Neural cell (in vitro differentiated cells): ENCODE measurements at regions not wholly inside any gene's neighbourhood (a gene's known extent, or its start where the extent isn't known, plus 50 kb on each side); places are given as distances from the start of the nearest gene placed in this dataset.

ENCODE experiments used
- H2AFZ ChIP-seq: fragments of 200-600, 300-800 bp; sonication (generic), shearing (Covaris generic); 2 replicates; pipeline ENCODE4 v1.6.0; 2014; ENCODE audit warnings: low read depth, mild to moderate bottlenecking, antibody characterized with exemption, low read length, moderate library complexity
- H3F3A ChIP-seq: fragments of 200-600 bp; shearing (Covaris generic); 2 replicates; pipeline ENCODE4 v1.6.1; 2016; ENCODE audit warnings: mild to moderate bottlenecking, moderate library complexity, mixed read lengths, antibody characterized with exemption, low read length; ENCODE audit not compliant: insufficient read depth, poor library complexity, severe bottlenecking
- H3K27ac ChIP-seq: fragments of 200-600, 300-800 bp; sonication (generic), shearing (Covaris generic); 2 replicates; pipeline ENCODE4 v1.5.1; 2014; ENCODE audit warnings: mild to moderate bottlenecking, low read length, moderate library complexity
- H3K27me3 ChIP-seq: fragments of 300-800, 200-600 bp; sonication (generic), shearing (Covaris generic); 2 replicates; pipeline ENCODE4 v1.6.0; 2014; ENCODE audit warnings: mild to moderate bottlenecking, low read depth, low read length, moderate library complexity; ENCODE audit not compliant: insufficient read depth
- H3K36me3 ChIP-seq: fragments of 300-800, 200-600 bp; sonication (generic), shearing (Covaris generic); 2 replicates; pipeline ENCODE4 v1.5.1; 2014; ENCODE audit warnings: mild to moderate bottlenecking, antibody characterized with exemption, low read length, moderate library complexity; ENCODE audit not compliant: insufficient read depth
- H3K4me2 ChIP-seq: fragments of 300-800, 200-600 bp; sonication (generic), shearing (Covaris generic); 2 replicates; pipeline ENCODE4 v1.6.0; 2014; ENCODE audit warnings: mild to moderate bottlenecking, low read length
- H3K4me3 ChIP-seq: fragments of 300-800, 200-600 bp; sonication (generic), shearing (Covaris generic); 2 replicates; pipeline ENCODE4 v1.5.1; 2014; ENCODE audit warnings: mild to moderate bottlenecking, low read length, moderate library complexity
- H3K79me2 ChIP-seq: fragments of 200-600 bp; shearing (Covaris generic); replicated peaks from 2 replicates; pipeline ENCODE4 v1.6.0; 2014; ENCODE audit warnings: mild to moderate bottlenecking, low read length, moderate library complexity; ENCODE audit not compliant: insufficient read depth
- H3K9ac ChIP-seq: fragments of 300-800, 200-600 bp; sonication (generic), shearing (Covaris generic); 2 replicates; pipeline ENCODE4 v1.6.1; 2016; ENCODE audit warnings: mild to moderate bottlenecking, low read length, mixed read lengths
- H3K9me2 ChIP-seq: fragments of 200-600 bp; shearing (Covaris generic); 2 replicates; pipeline ENCODE4 v1.6.1; 2016; ENCODE audit warnings: mild to moderate bottlenecking, low read length, mixed read lengths; ENCODE audit not compliant: insufficient read depth
- H3K9me3 ChIP-seq: fragments of 200-600, 300-800 bp; sonication (generic), shearing (Covaris generic); 2 replicates; pipeline ENCODE4 v1.6.1; 2016; ENCODE audit warnings: mild to moderate bottlenecking, mixed run types, low read length, moderate library complexity, mixed read lengths
- H4K20me1 ChIP-seq: fragments of 200-600 bp; shearing (Covaris generic); 2 replicates; pipeline ENCODE4 v1.6.1; 2016; ENCODE audit warnings: mild to moderate bottlenecking, mixed run types; ENCODE audit not compliant: insufficient read depth
- EP300 ChIP-seq: fragments of 450-650 bp; conservative IDR thresholded peaks from 2 replicates; pipeline ENCODE4 v1.6.1; 2014; ENCODE audit warnings: antibody characterized with exemption, mild to moderate bottlenecking, moderate library complexity; ENCODE audit not compliant: poor library complexity, severe bottlenecking
- EZH2 ChIP-seq: fragments of 200-600, 300-800 bp; shearing (Covaris generic), sonication (generic); IDR thresholded peaks from 2 replicates; pipeline ENCODE4 v1.6.1; 2014; ENCODE audit warnings: antibody characterized with exemption, low read length, borderline replicate concordance, mild to moderate bottlenecking; ENCODE audit not compliant: insufficient read depth, poor library complexity, severe bottlenecking
- MXI1 ChIP-seq: fragments of 450-650 bp; conservative IDR thresholded peaks from 2 replicates; pipeline ENCODE4 v1.6.1; 2014; ENCODE audit warnings: antibody characterized with exemption, mild to moderate bottlenecking; ENCODE audit not compliant: poor library complexity, severe bottlenecking
- POLR2AphosphoS5 ChIP-seq: IDR thresholded peaks from 2 replicates; pipeline ENCODE4 v1.6.1; 2012
- RAD21 ChIP-seq: fragments of 450-650 bp; conservative IDR thresholded peaks from 2 replicates; pipeline ENCODE4 v1.6.1; 2014; ENCODE audit warnings: antibody characterized with exemption, mild to moderate bottlenecking, moderate library complexity
- SMC3 ChIP-seq: fragments of 450-650 bp; conservative IDR thresholded peaks from 2 replicates; pipeline ENCODE4 v1.6.1; 2014; ENCODE audit warnings: antibody characterized with exemption, mild to moderate bottlenecking, moderate library complexity; ENCODE audit not compliant: poor library complexity
- TAF1 ChIP-seq: IDR thresholded peaks from 2 replicates; pipeline ENCODE4 v1.6.1; 2012; ENCODE audit warnings: low read depth
- TF ChIP-seq, protein P1 (sequence below): IDR thresholded peaks from 2 replicates; pipeline ENCODE4 v1.6.1; 2012; ENCODE audit warnings: borderline replicate concordance
- TF ChIP-seq, protein P2 (sequence below): fragments of 450-650 bp; IDR thresholded peaks from 2 replicates; pipeline ENCODE4 v1.5.1; 2014; ENCODE audit warnings: antibody characterized with exemption, mild to moderate bottlenecking, moderate library complexity; ENCODE audit not compliant: poor library complexity, severe bottlenecking

DNA sequence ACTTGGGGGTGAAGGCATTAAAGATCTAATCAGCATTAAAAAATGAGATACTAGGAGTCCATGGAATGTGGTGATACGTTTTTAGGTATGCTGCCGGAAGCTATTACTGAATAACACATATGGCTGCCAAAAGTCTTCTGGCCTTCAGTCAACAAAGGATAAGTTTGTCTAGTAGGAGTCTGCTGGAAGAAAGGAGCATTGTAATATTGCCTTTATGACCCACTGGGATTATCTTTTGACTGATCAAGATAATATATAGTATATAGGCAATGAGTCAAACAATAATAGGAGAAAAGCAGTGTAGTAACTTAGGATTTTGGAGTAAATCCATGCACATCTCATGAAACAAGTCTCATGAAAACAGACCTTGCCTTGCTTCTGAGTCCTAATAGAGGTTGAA is 295.4 kb downstream of the SLITRK6 start:
- H3K27me3 ChIP-seq, result no peaks in the 10 kb centered on the region
- no peak overlapping the region for H3K9ac ChIP-seq
- no peaks in the 10 kb centered on the region for H3F3A ChIP-seq
- H3K36me3 ChIP-seq, result no peaks in the 10 kb centered on the region
- no peak overlapping the region for H2AFZ ChIP-seq
- no peaks in the 10 kb centered on the region for H3K9me2 ChIP-seq
- H3K79me2 ChIP-seq, result no peaks in the 10 kb centered on the region
- no peak overlapping the region for H3K27ac ChIP-seq
- no peak overlapping the region for H3K4me2 ChIP-seq
- no peaks in the 10 kb centered on the region for H3K9me3 ChIP-seq
- TF ChIP-seq TAF1 (no peak), POLR2AphosphoS5 (no peak), SMC3 (no peak), EP300 (no peak), MXI1 (no peak), EZH2 (no peak), RAD21 (no peak)
- TF ChIP-seq, protein P1, sequence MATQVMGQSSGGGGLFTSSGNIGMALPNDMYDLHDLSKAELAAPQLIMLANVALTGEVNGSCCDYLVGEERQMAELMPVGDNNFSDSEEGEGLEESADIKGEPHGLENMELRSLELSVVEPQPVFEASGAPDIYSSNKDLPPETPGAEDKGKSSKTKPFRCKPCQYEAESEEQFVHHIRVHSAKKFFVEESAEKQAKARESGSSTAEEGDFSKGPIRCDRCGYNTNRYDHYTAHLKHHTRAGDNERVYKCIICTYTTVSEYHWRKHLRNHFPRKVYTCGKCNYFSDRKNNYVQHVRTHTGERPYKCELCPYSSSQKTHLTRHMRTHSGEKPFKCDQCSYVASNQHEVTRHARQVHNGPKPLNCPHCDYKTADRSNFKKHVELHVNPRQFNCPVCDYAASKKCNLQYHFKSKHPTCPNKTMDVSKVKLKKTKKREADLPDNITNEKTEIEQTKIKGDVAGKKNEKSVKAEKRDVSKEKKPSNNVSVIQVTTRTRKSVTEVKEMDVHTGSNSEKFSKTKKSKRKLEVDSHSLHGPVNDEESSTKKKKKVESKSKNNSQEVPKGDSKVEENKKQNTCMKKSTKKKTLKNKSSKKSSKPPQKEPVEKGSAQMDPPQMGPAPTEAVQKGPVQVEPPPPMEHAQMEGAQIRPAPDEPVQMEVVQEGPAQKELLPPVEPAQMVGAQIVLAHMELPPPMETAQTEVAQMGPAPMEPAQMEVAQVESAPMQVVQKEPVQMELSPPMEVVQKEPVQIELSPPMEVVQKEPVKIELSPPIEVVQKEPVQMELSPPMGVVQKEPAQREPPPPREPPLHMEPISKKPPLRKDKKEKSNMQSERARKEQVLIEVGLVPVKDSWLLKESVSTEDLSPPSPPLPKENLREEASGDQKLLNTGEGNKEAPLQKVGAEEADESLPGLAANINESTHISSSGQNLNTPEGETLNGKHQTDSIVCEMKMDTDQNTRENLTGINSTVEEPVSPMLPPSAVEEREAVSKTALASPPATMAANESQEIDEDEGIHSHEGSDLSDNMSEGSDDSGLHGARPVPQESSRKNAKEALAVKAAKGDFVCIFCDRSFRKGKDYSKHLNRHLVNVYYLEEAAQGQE, result no peak
- TF ChIP-seq, protein P2, sequence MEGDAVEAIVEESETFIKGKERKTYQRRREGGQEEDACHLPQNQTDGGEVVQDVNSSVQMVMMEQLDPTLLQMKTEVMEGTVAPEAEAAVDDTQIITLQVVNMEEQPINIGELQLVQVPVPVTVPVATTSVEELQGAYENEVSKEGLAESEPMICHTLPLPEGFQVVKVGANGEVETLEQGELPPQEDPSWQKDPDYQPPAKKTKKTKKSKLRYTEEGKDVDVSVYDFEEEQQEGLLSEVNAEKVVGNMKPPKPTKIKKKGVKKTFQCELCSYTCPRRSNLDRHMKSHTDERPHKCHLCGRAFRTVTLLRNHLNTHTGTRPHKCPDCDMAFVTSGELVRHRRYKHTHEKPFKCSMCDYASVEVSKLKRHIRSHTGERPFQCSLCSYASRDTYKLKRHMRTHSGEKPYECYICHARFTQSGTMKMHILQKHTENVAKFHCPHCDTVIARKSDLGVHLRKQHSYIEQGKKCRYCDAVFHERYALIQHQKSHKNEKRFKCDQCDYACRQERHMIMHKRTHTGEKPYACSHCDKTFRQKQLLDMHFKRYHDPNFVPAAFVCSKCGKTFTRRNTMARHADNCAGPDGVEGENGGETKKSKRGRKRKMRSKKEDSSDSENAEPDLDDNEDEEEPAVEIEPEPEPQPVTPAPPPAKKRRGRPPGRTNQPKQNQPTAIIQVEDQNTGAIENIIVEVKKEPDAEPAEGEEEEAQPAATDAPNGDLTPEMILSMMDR, result no peak
- H3K4me3 ChIP-seq, result no peak overlapping the region
- H4K20me1 ChIP-seq, result no peaks in the 10 kb centered on the region

DNA sequence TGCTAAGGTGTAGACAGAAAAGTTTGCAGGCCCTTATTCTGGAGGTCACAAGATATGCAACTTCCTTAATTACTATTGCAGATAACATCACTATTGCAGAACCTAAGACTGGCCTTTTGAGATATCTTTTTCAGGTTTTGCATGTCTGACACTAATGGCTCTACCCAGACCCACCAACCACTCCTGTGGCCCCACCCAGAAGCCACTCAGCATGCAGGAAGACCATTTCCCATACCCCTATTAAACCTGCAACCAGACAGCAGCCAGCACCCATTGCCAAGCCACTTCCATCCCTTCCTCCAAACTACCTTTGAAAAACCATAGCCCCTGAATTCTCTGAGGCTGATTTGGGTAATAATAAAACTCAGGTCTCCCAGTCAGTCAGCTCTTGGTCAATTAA is 297.6 kb downstream of the SLITRK6 start:
- Histone ChIP-seq H3K9me2 (no peaks in the 10 kb centered on the region), H3F3A (no peaks in the 10 kb centered on the region), H4K20me1 (no peaks in the 10 kb centered on the region), H3K4me2 (no peak overlapping the region), H3K9ac (no peak overlapping the region), H3K36me3 (no peaks in the 10 kb centered on the region), H3K79me2 (no peaks in the 10 kb centered on the region), H3K27ac (no peak overlapping the region), H3K4me3 (no peak overlapping the region), H2AFZ (no peak overlapping the region), H3K27me3 (no peaks in the 10 kb centered on the region), H3K9me3 (no peaks in the 10 kb centered on the region)
- TF ChIP-seq RAD21 (no peak), EZH2 (no peak), TAF1 (no peak), SMC3 (no peak), EP300 (no peak), POLR2AphosphoS5 (no peak), MXI1 (no peak)
- TF ChIP-seq, protein P1, result no peak
- TF ChIP-seq, protein P2, result no peak
